ENCODE measurements at regions not wholly inside any gene's neighbourhood (a gene's known extent, or its start where the extent isn't known, plus 50 kb on each side); places are given as distances from the start of the nearest gene placed in this dataset.

DNA sequence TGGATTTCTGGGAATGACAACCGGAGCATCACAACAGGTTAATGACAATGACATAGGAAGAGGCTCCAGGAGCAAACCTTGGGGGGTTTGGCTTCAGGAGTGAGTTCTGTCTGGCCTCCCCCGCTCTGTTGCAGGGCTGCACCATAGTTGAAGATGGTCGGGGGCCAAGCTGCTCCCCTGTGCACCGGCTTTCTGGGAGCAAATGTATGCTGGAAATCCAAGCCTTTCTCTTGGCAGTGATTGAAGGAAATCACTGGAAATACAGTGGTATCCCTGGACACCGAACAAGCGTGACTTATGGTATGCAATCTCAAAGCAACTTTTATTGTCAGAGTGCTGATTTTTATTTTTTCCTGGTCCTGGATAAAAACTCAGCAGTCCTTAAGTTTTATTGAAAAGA is 251.9 kb upstream of the ZNF32 start:
- no peak for TF ChIP-seq GATA1 (IDR thresholded peaks at IDR 0.05; ENCODE audit: low read depth, low read length)
- TF ChIP-seq POLR2A (IDR thresholded peaks at IDR 0.05; ENCODE audit: low read length): no peak
